Upper lobe of right lung (tissue), 1 donor: ENCODE measurements at regions not wholly inside any gene's neighbourhood (a gene's known extent, or its start where the extent isn't known, plus 50 kb on each side); places are given as distances from the start of the nearest gene placed in this dataset.
A peak's percentile ranks its signal among the peaks of the same experiment; 100 is the strongest.

Experiments used
- ATAC-seq: fragments of 200-7000 bp; cut with Tn5 transposase; one replicate; pipeline ENCODE4 v1.9.1; 2020; ENCODE audit warnings: mild to moderate bottlenecking, moderate library complexity
- DNase-seq: peaks from one replicate; pipeline ENCODE4 v3.0.0-alpha.2; 2020
- H3K27ac ChIP-seq: fragments of 200-600 bp; one replicate; pipeline ENCODE4 v1.8.0; 2022
- H3K27me3 ChIP-seq: fragments of 200-600 bp; one replicate; pipeline ENCODE4 v1.8.0; 2022; ENCODE audit warnings: mild to moderate bottlenecking
- H3K36me3 ChIP-seq: fragments of 200-600 bp; one replicate; pipeline ENCODE4 v1.8.0; 2022
- H3K4me1 ChIP-seq: fragments of 200-600 bp; one replicate; pipeline ENCODE4 v1.8.0; 2022
- H3K4me3 ChIP-seq: fragments of 200-600 bp; one replicate; pipeline ENCODE4 v1.8.0; 2022; ENCODE audit warnings: mild to moderate bottlenecking
- H3K9me3 ChIP-seq: fragments of 200-600 bp; one replicate; pipeline ENCODE4 v1.8.0; 2022
- CTCF ChIP-seq: fragments of 200-600 bp; IDR thresholded peaks from one replicate; pipeline ENCODE4 v1.8.0; 2022; ENCODE audit warnings: antibody characterized with exemption
- intact Hi-C: fragments of 100-400 bp; cut with DNase I; formaldehyde crosslinking; loops from one replicate; pipeline ENCODE4 v1.11.0; 2022
- donor health status: DM: no; HTN: yes; CAD: no; lungs with severe emphysema.

DNA sequence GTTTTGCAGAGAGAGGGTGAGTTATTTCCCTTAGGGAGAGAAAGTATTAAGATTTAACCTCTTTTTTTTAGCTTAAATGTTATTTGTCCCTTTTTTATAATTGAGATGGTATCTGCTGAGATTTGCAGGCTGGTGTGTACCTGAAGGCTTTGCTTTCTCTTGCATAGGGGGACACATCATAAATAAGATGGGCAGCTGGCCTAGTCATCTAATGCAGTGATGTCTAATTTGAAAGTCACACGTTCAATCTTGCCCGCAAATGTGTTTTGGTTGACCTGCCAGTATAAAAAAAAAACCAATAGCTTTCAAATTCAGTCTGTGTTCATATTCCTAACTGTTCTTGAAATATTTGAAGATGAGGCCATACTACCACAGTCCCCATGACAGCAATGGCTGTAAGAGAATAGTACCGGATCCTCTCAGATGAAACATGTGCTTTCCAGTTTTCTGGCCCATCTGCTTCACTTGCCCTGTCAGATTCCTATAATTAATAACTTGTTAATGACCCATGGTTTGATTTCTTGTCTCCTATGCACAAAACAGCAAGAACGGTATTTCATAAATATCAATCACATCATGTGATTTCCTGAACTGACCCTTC, 914.2 kb downstream of the IPMK start:
- Histone ChIP-seq H3K4me3 (no peak overlapping the region), H3K9me3 (no peaks in the 10 kb centered on the region), H3K27ac (no peak overlapping the region), H3K4me1 (no peaks in the 10 kb centered on the region), H3K36me3 (no peaks in the 10 kb centered on the region), H3K27me3 (no peaks in the 10 kb centered on the region)
- TF ChIP-seq CTCF = no peak
- intact Hi-C loops = no loop called here
- ATAC-seq (no peak), DNase-seq (no peak)

DNA sequence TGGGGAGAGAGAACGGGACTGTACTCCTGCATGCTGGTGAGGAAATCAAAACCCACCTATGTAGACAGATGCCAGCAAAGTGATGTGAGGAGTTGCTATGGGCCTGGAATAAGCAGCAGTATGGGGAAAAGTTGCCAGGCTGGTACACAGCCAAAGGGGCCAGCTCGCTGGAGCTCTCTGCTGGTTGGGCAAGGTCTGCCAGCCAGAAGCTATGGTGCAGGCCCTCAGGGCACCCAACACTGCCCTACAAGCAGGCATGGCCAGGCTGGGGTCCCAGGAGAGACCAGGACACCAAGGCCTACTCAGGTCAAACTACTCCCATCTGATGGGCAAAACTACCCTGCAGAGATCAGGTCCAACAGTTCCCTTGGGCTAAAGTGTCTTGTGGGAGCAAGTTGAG, 916.6 kb downstream of the IPMK start:
- intact Hi-C loops = no loop called here
- Histone ChIP-seq H3K27ac (no peak overlapping the region), H3K27me3 (no peaks in the 10 kb centered on the region), H3K4me1 (no peaks in the 10 kb centered on the region), H3K36me3 (no peaks in the 10 kb centered on the region), H3K9me3 (no peaks in the 10 kb centered on the region), H3K4me3 (no peak overlapping the region)
- TF ChIP-seq CTCF = no peak
- ATAC-seq (no peak), DNase-seq (no peak)

DNA sequence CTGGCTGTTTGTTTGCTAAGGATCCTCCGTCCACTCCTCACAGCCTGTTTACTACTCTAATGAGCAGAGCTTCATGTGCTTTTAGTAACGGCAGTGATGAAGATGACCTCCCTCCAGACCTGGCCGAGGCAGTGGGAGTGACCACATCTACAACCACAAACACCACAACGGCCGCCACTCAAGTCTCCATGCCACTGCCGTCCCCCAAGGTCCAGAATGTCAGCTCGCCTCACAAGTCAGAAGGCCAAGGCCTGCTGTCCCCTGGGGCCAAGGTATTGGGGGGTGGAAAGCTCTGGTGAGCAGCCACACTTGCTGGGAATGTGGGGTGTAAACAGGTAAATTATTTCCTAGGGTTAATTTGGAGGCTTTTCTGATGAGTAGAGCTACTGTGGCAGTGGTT, 926.4 kb downstream of the IPMK start:
- Histone ChIP-seq H3K27ac (no peak overlapping the region), H3K27me3 (no peaks in the 10 kb centered on the region), H3K9me3 (no peaks in the 10 kb centered on the region), H3K36me3 (no peaks in the 10 kb centered on the region), H3K4me1 (no peaks in the 10 kb centered on the region), H3K4me3 (no peak overlapping the region)
- no peak for DNase-seq
- TF ChIP-seq CTCF = no peak
- no peak for ATAC-seq
- intact Hi-C loops = no loop called here

- peak; percentile 66 for TF ChIP-seq CTCF
- intact Hi-C loops = no loop called here
- H3K36me3 ChIP-seq = no peaks in the 10 kb centered on the region
- H3K27me3 ChIP-seq = no peaks in the 10 kb centered on the region
- H3K27ac ChIP-seq = no peak overlapping the region
- ATAC-seq (no peak), DNase-seq (no peak)
- H3K9me3 ChIP-seq = no peaks in the 10 kb centered on the region
- H3K4me3 ChIP-seq = no peak overlapping the region
- H3K4me1 ChIP-seq = no peaks in the 10 kb centered on the region
Measured at GRCh38 chr10:57338823-57339558, 928.7 kb downstream of the IPMK start.

DNA sequence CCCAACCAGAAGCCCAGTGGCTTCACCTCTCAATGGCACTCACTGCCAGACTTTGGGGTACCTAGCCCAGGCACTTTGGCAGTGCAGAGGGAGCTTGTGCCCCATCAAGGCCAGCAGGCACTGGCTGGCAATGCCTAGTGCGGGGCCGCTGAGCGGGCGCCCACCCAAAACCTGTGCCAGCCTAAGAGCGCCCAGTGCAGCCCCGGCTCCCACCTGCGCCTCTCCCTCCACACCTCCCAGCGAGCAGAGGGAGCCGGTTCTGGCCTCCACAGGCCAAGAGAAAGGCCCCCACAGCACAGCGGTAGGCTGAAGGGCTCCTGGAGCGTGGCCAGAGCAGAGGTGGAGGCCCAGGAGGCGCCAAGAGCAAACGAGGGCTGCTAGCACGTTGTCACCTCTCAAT, 930.8 kb downstream of the IPMK start:
- DNase-seq (peak; percentile 52), ATAC-seq (no peak)
- H3K4me1 ChIP-seq = no peaks in the 10 kb centered on the region
- no peak for TF ChIP-seq CTCF
- H3K27ac ChIP-seq = no peak overlapping the region
- no peaks in the 10 kb centered on the region for H3K9me3 ChIP-seq
- no peaks in the 10 kb centered on the region for H3K27me3 ChIP-seq
- H3K4me3 ChIP-seq = no peak overlapping the region
- intact Hi-C loops = no loop called here
- no peaks in the 10 kb centered on the region for H3K36me3 ChIP-seq
